PC-9 (cell line): ENCODE measurements at regions not wholly inside any gene's neighbourhood (a gene's known extent, or its start where the extent isn't known, plus 50 kb on each side); places are given as distances from the start of the nearest gene placed in this dataset.

Experiments
- CTCF ChIP-seq: fragments of 200-600 bp; sonication (generic); conservative IDR thresholded peaks from 2 replicates; pipeline ENCODE4 v1.6.1; 2017; ENCODE audit warnings: mixed run types, antibody characterized with exemption, mild to moderate bottlenecking, moderate library complexity
- EZH2 ChIP-seq: fragments of 200-600 bp; sonication (generic); IDR thresholded peaks from 2 replicates; pipeline ENCODE4 v1.8.0; 2017; ENCODE audit warnings: antibody characterized with exemption, low read depth

DNA sequence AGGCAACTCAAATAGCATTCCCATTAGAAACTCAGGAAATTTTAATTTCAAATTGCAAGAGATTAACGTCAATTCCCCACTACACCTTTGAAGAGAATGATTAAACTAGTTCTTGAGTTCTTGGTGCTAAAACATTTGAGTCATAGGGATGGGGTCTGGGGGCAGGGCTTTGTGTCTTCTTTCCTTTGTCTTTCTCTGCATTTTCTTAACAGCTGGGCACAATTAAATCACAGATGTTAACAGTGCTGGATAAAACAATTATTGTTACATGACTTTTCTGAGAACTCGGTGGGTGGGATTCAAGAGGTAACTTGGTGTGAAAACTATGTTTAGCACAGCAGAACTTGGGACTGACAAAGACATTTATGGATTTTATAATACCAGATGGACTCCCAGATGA, 351.9 kb upstream of the TNC start:
- TF ChIP-seq CTCF = no peak
- TF ChIP-seq EZH2 = no peak
